ENCODE measurements at regions not wholly inside any gene's neighbourhood (a gene's known extent, or its start where the extent isn't known, plus 50 kb on each side); places are given as distances from the start of the nearest gene placed in this dataset.
"Not testable (repeated sequence)": the region's sequence is repeated elsewhere in the genome, so short reads cannot be mapped to it uniquely, and the experiment has no call there.

DNA sequence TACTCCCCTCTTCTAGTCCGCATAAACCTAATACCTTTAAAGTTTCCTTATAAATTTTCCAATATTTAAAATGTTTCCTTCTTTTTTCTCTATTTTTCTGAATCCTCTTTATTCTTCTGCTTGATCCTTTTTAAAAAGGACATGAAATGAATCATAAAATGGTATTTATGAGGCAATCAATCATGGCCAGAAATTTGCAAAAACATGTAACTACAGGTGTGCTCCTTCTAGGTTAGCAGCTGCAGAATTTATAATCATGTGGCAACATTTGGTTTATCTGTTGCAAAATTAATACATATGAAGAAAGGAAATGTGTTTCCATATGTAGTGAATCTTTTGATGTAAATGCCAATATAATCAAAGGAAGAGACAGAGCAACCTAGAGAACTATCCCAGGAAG, 1008.5 kb downstream of the ANKRD7 start:
- Histone ChIP-seq H3K4me3 (ENCODE audit: insufficient read depth, low read depth, low read length) (no peak overlapping the region), H3K9me3 (ENCODE audit: control insufficient read depth, low read length) (no peaks in the 10 kb centered on the region), H3K27me3 (ENCODE audit: control insufficient read depth, insufficient read depth, low read length, poor library complexity, severe bottlenecking) (no peaks in the 10 kb centered on the region), H3K4me1 (ENCODE audit: control insufficient read depth, insufficient read depth, low read length) (no peaks in the 10 kb centered on the region), H3K27ac (ENCODE audit: insufficient read depth, low read depth, low read length, poor library complexity, severe bottlenecking) (no peak overlapping the region), H3K36me3 (ENCODE audit: control insufficient read depth, insufficient read depth, low read length) (no peaks in the 10 kb centered on the region)
- 100% methylated on average over 1 of the region's 1 CpG for WGBS, 2 experiments

DNA sequence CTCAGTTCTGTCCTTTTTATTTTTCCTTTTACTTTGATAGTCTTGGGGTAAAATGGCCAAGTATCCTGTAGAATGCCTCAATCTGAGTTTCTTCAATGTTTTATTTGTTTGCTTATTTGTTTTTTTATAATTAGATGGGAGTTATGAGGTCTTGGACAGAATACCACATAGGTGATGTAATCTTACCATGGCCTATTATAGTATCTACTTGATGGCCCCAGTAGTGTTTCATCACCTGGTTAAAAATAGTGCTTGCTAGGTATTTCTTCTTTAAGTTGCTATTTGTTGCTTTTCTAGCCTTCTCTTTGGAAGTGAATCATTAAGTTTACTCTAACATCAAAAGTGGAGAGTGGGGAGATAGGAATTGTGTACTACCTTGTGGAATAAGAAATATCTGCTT, 1020.0 kb upstream of the KCND2 start:
- no peaks in the 10 kb centered on the region for H3K4me1 ChIP-seq (ENCODE audit: control insufficient read depth, insufficient read depth, low read length)
- H3K36me3 ChIP-seq (ENCODE audit: control insufficient read depth, insufficient read depth, low read length): no peaks in the 10 kb centered on the region
- no peak overlapping the region for H3K27ac ChIP-seq (ENCODE audit: insufficient read depth, low read depth, low read length, poor library complexity, severe bottlenecking)
- no peak overlapping the region for H3K4me3 ChIP-seq (ENCODE audit: insufficient read depth, low read depth, low read length)
- no peaks in the 10 kb centered on the region for H3K9me3 ChIP-seq (ENCODE audit: control insufficient read depth, low read length)
- H3K27me3 ChIP-seq (ENCODE audit: control insufficient read depth, insufficient read depth, low read length, poor library complexity, severe bottlenecking): no peaks in the 10 kb centered on the region

DNA sequence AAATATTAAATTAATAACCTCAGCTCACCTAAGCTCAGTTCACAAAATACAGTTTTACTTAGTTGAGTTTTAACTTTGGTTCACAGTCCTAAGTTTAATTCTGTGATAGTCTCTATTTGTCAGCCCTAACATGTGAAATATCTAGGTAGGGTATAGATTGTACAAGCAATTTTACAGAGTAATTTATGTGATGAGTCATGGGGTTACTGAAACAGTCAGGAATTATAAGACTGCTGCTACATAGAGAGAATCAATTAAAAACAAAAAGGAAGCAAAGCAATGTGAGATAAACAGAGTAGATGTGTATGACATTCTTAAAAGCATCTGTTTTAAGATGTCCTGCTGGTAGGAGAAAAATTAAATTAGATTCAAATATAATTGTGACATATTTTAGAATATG, 1018.2 kb upstream of the KCND2 start:
- Histone ChIP-seq H3K27ac (ENCODE audit: insufficient read depth, low read depth, low read length, poor library complexity, severe bottlenecking) (no peak overlapping the region), H3K36me3 (ENCODE audit: control insufficient read depth, insufficient read depth, low read length) (no peaks in the 10 kb centered on the region), H3K4me1 (ENCODE audit: control insufficient read depth, insufficient read depth, low read length) (no peaks in the 10 kb centered on the region), H3K4me3 (ENCODE audit: insufficient read depth, low read depth, low read length) (no peak overlapping the region), H3K27me3 (ENCODE audit: control insufficient read depth, insufficient read depth, low read length, poor library complexity, severe bottlenecking) (no peaks in the 10 kb centered on the region), H3K9me3 (ENCODE audit: control insufficient read depth, low read length) (no peaks in the 10 kb centered on the region)

DNA sequence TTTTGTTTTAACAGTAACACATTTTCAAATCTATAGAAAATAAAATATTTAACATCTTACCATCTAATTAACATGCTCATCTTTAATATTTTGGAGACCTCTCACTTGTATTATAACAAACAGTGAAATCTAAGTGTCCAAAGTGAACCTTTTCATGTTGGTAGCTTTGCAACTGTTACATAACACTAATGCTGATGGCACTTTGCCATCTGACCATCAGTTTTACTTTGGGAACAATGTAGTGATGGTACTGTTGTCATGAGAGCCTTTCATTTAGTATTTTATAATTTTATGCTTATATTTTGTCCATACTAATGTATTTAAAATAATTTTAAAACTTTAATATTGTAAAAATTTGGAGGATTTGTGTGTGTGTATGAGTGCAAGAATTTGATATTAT, 1017.0 kb upstream of the KCND2 start:
- Histone ChIP-seq H3K9me3 (ENCODE audit: control insufficient read depth, low read length) (no peaks in the 10 kb centered on the region), H3K4me1 (ENCODE audit: control insufficient read depth, insufficient read depth, low read length) (no peaks in the 10 kb centered on the region), H3K36me3 (ENCODE audit: control insufficient read depth, insufficient read depth, low read length) (no peaks in the 10 kb centered on the region), H3K4me3 (ENCODE audit: insufficient read depth, low read depth, low read length) (no peak overlapping the region), H3K27ac (ENCODE audit: insufficient read depth, low read depth, low read length, poor library complexity, severe bottlenecking) (no peak overlapping the region), H3K27me3 (ENCODE audit: control insufficient read depth, insufficient read depth, low read length, poor library complexity, severe bottlenecking) (no peaks in the 10 kb centered on the region)

- Histone ChIP-seq H3K4me3 (ENCODE audit: insufficient read depth, low read depth, low read length) (no peak overlapping the region), H3K9me3 (ENCODE audit: control insufficient read depth, low read length) (no peaks in the 10 kb centered on the region), H3K4me1 (ENCODE audit: control insufficient read depth, insufficient read depth, low read length) (no peaks in the 10 kb centered on the region), H3K36me3 (ENCODE audit: control insufficient read depth, insufficient read depth, low read length) (no peaks in the 10 kb centered on the region), H3K27me3 (ENCODE audit: control insufficient read depth, insufficient read depth, low read length, poor library complexity, severe bottlenecking) (no peaks in the 10 kb centered on the region), H3K27ac (ENCODE audit: insufficient read depth, low read depth, low read length, poor library complexity, severe bottlenecking) (no peak overlapping the region)
- 93% methylated on average over 2 of the region's 3 CpGs; no CpG with 5 or more reads in 1 of the 2 experiments for WGBS, 2 experiments
These were observed 1016.4 kb upstream of the KCND2 start for GRCh38 chr7:119256446-119257131.

DNA sequence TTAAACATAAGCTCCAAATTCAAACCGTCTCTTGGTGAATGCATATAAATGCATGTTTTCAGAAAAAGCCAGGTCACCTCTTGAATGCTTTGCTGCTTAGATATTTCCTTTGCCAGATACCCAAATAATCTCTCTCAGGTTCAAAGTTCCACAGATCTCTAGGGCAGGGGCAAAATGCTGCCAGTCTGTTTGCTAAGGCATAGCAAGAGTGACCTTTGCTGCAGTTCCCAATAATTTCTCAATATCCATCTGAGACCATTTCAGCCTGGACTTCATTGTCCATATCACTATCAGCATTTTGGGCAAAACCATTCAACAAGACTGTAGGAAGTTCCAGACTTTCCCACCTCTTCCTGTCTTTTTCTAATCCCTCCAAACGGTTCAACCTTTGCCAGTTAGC, 1006.2 kb upstream of the KCND2 start:
- H3K4me3 ChIP-seq (ENCODE audit: insufficient read depth, low read depth, low read length); H3K4me1 ChIP-seq (ENCODE audit: control insufficient read depth, insufficient read depth, low read length): not testable (repeated sequence)

DNA sequence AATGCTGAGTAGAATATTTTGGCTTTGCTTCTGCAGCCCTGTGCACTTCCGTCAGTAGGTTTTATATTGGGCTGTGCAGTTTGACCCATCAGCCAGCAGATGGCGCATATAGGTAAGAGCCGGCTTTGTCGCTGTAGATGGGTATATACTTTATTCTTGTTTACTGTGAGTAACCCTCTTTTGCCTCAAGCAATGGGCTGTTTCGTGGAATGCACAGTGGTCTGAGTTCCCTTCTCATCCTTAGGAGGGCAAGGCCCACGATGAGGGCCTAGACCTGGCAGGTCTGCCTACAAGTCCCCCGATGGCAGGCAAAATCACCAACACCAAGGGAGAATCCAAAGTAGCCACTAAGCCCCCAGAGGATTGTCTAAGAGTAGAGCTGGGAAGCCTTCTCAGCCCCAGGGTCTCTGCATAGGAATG, 1002.9 kb upstream of the KCND2 start:
- 24 to 26% methylated on average over 7 of the region's 7 CpGs for WGBS, 2 experiments

More for the DNA sequence above, 1006.2 kb upstream of the KCND2 start:
- 84 to 94% methylated on average over 2 of the region's 2 CpGs for WGBS, 2 experiments
- not testable (repeated sequence) for H3K27me3 ChIP-seq (ENCODE audit: control insufficient read depth, insufficient read depth, low read length, poor library complexity, severe bottlenecking); H3K36me3 ChIP-seq (ENCODE audit: control insufficient read depth, insufficient read depth, low read length); H3K9me3 ChIP-seq (ENCODE audit: control insufficient read depth, low read length); H3K27ac ChIP-seq (ENCODE audit: insufficient read depth, low read depth, low read length, poor library complexity, severe bottlenecking)

DNA sequence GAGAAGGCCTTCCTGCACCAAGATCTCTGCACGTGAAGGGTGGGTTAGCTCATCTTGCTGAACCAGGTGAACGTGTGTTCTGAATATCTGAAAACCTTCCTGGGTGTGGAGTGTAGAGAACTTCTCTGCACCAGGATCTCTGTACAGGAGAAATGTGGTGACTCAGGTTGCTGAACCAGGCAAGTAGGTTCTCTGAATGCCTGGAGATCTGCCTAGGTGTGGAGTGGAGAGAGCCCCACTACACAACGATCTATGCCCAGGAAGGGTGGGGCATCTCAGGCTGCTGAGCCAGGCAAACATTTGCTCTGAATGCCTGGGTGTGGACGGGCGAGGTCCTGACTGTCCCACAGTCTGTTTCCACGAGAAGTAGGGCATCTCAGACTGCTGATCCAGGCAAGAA, 1002.3 kb upstream of the KCND2 start:
- H3K36me3 ChIP-seq (ENCODE audit: control insufficient read depth, insufficient read depth, low read length): no peaks in the 10 kb centered on the region
- 92 to 94% methylated on average over 6 of the region's 6 CpGs for WGBS, 2 experiments
- no peaks in the 10 kb centered on the region for H3K9me3 ChIP-seq (ENCODE audit: control insufficient read depth, low read length)
- H3K4me3 ChIP-seq (ENCODE audit: insufficient read depth, low read depth, low read length): no peak overlapping the region
- no peaks in the 10 kb centered on the region for H3K27me3 ChIP-seq (ENCODE audit: control insufficient read depth, insufficient read depth, low read length, poor library complexity, severe bottlenecking)
- H3K4me1 ChIP-seq (ENCODE audit: control insufficient read depth, insufficient read depth, low read length): no peaks in the 10 kb centered on the region
- no peak overlapping the region for H3K27ac ChIP-seq (ENCODE audit: insufficient read depth, low read depth, low read length, poor library complexity, severe bottlenecking)

More for the DNA sequence above, 1002.9 kb upstream of the KCND2 start:
- no peaks in the 10 kb centered on the region for H3K27me3 ChIP-seq (ENCODE audit: control insufficient read depth, insufficient read depth, low read length, poor library complexity, severe bottlenecking)
- H3K4me3 ChIP-seq (ENCODE audit: insufficient read depth, low read depth, low read length): no peak overlapping the region
- H3K9me3 ChIP-seq (ENCODE audit: control insufficient read depth, low read length): no peaks in the 10 kb centered on the region
- no peaks in the 10 kb centered on the region for H3K36me3 ChIP-seq (ENCODE audit: control insufficient read depth, insufficient read depth, low read length)
- no peaks in the 10 kb centered on the region for H3K4me1 ChIP-seq (ENCODE audit: control insufficient read depth, insufficient read depth, low read length)
- no peak overlapping the region for H3K27ac ChIP-seq (ENCODE audit: insufficient read depth, low read depth, low read length, poor library complexity, severe bottlenecking)

DNA sequence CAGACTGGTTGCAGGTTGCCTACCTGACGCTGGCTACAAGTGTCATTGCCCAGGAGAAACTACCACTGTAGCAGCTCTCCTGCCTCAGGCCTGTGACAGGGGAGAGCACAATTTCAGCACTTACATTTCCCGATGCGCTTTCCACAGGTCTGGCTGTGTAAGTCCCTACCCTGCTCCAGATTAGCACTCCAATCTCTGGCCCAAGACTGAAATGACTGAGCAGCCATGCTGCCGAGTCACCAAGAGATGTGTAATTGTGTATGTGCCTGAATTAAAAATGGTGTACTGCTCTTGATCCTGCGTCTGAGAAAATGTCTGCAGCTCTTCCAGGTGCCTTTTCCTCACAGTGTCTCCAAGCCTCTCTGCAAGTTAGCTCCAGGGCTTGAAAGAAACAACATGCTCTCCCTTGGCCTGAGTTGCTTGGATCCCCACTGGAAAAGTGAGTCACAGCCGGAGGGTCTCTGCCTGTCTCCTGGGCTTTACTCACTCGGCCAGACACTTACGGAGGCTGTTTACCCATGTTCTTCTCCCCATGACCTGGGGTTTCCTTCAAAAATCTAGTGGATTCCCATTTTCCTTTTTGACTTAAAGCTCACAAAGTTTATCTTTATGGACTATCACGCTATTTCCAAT, 1001.7 kb upstream of the KCND2 start:
- no peaks in the 10 kb centered on the region for H3K4me1 ChIP-seq (ENCODE audit: control insufficient read depth, insufficient read depth, low read length)
- no peaks in the 10 kb centered on the region for H3K27me3 ChIP-seq (ENCODE audit: control insufficient read depth, insufficient read depth, low read length, poor library complexity, severe bottlenecking)
- H3K9me3 ChIP-seq (ENCODE audit: control insufficient read depth, low read length): no peaks in the 10 kb centered on the region
- H3K27ac ChIP-seq (ENCODE audit: insufficient read depth, low read depth, low read length, poor library complexity, severe bottlenecking): no peak overlapping the region
- H3K4me3 ChIP-seq (ENCODE audit: insufficient read depth, low read depth, low read length): no peak overlapping the region
- WGBS, 2 experiments: 92 to 96% methylated on average over 9 of the region's 9 CpGs
- H3K36me3 ChIP-seq (ENCODE audit: control insufficient read depth, insufficient read depth, low read length): no peaks in the 10 kb centered on the region

DNA sequence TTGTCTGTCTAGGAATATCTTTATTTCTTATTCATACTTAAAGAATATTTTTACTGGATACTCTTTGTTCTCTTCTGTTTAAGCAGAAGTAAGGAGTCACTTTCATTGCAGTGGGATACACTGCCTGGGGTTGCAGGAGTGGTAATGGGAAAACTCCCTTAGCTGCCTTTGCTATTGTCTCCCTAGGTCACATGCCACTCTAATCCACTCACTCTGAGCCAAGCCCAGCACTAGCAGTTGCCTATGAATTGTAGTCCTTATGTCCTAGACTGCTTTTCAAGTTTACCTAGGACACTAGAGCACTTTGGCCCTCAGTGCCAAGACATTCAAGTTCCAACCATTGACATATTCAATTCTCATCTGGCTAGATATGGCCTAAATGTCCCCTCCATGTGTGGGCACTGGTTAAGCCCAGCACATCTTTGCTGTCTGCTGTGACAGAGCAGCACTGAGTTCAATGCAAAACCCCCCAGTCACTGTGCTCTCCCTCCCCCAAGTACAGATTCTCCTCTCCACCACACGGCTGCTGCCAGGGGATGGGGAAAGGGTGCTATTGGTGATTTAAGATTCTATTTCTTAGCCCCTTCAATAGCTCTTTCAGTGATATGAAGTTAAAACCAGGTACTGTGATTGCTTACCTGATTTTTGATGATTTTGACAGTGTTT, 991.7 kb upstream of the KCND2 start:
- Histone ChIP-seq H3K27ac (ENCODE audit: insufficient read depth, low read depth, low read length, poor library complexity, severe bottlenecking) (no peak overlapping the region), H3K36me3 (ENCODE audit: control insufficient read depth, insufficient read depth, low read length) (no peaks in the 10 kb centered on the region), H3K27me3 (ENCODE audit: control insufficient read depth, insufficient read depth, low read length, poor library complexity, severe bottlenecking) (no peaks in the 10 kb centered on the region), H3K4me3 (ENCODE audit: insufficient read depth, low read depth, low read length) (no peak overlapping the region), H3K4me1 (ENCODE audit: control insufficient read depth, insufficient read depth, low read length) (no peaks in the 10 kb centered on the region), H3K9me3 (ENCODE audit: control insufficient read depth, low read length) (no peaks in the 10 kb centered on the region)
- WGBS, 2 experiments: no CpG with 5 or more reads among the region's 1 CpG

All from ectodermal cell (in vitro differentiated cells).